Spleen (tissue), 7 donors: ENCODE measurements at regions not wholly inside any gene's neighbourhood (a gene's known extent, or its start where the extent isn't known, plus 50 kb on each side); places are given as distances from the start of the nearest gene placed in this dataset.

Experiments used
- POLR2A ChIP-seq, 3 donors: fragments of 450-650 bp; IDR thresholded peaks; one replicate each; pipeline ENCODE4 v1.5.1; 2017; ENCODE audit warnings: antibody characterized with exemption in 3 of 3, mild to moderate bottlenecking in 1 of 3
- TF ChIP-seq, protein P1 (sequence below), 11 experiments: fragments of 200-600 bp in 7 of 11; fragments of 450-650 bp in 4 of 11; sonication (generic) in 4 of 11; IDR thresholded peaks in 8 of 11; conservative IDR thresholded peaks in 3 of 11; 1 replicate in 7 of 11; 2 replicates in 4 of 11; pipeline versions ENCODE4 v1.4.0 to v1.8.0; 2016 to 2021; ENCODE audit warnings: antibody characterized with exemption in 11 of 11, inconsistent platforms in 4 of 11, mild to moderate bottlenecking in 1 of 11
- donor health status: DM: no; HTN: no; CAD: no; lungs with moderate emphysema.
- donor health status: DM: no; HTN: no; CAD: no.
- donor health status: DM: no; HTN: no; CAD: no.

DNA sequence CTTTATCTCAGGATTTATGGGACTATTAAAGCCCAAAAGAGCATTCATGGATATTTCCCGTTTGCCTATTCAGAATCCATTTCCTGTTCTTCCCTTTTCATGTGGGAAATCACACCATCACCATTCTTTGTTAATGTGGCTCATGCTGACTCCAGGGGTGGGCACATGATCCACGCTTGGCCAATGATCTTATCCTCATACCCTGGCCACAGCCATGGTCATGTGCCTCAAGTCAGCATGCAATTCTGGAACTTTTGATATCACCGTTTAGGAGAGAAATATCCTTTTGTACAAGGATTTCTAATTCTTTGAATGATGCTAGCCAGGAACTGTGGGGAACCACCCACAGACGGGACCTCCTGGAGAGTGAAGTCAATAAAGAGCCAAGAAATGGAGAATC is 272.2 kb downstream of the PRELID2 start:
- TF ChIP-seq POLR2A (IDR thresholded peaks at IDR 0.05): no peak
- TF ChIP-seq, protein P1, sequence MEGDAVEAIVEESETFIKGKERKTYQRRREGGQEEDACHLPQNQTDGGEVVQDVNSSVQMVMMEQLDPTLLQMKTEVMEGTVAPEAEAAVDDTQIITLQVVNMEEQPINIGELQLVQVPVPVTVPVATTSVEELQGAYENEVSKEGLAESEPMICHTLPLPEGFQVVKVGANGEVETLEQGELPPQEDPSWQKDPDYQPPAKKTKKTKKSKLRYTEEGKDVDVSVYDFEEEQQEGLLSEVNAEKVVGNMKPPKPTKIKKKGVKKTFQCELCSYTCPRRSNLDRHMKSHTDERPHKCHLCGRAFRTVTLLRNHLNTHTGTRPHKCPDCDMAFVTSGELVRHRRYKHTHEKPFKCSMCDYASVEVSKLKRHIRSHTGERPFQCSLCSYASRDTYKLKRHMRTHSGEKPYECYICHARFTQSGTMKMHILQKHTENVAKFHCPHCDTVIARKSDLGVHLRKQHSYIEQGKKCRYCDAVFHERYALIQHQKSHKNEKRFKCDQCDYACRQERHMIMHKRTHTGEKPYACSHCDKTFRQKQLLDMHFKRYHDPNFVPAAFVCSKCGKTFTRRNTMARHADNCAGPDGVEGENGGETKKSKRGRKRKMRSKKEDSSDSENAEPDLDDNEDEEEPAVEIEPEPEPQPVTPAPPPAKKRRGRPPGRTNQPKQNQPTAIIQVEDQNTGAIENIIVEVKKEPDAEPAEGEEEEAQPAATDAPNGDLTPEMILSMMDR (IDR thresholded peaks at IDR 0.05 in 8 of 11, conservative IDR thresholded peaks at IDR 0.05 in 3 of 11): no peak
